ENCODE measurements at regions not wholly inside any gene's neighbourhood (a gene's known extent, or its start where the extent isn't known, plus 50 kb on each side); places are given as distances from the start of the nearest gene placed in this dataset.

DNA sequence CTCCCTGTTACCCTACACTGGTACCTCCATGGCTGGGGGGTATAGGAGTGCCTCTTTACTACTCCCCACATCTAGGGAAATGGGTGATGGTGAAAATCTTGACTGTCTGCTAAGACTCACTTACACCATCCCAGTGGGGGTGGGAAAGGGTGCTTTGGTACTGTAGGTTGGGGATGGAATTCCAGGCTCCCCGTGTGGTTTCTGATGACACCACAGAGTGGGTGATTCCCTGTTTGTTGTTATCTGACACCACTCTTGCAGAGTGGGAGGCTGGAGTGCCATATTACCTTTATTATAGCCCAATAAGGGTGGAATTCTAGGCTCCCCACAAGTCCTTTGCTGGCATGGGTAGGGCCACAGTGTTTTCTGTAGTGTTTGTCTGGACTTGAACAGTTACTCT is 264.6 kb upstream of the MAN1A1 start:
- no peak for DNase-seq

- no peak for DNase-seq
These were observed 263.4 kb upstream of the MAN1A1 start for GRCh38 chr6:119612911-119613381.

DNA sequence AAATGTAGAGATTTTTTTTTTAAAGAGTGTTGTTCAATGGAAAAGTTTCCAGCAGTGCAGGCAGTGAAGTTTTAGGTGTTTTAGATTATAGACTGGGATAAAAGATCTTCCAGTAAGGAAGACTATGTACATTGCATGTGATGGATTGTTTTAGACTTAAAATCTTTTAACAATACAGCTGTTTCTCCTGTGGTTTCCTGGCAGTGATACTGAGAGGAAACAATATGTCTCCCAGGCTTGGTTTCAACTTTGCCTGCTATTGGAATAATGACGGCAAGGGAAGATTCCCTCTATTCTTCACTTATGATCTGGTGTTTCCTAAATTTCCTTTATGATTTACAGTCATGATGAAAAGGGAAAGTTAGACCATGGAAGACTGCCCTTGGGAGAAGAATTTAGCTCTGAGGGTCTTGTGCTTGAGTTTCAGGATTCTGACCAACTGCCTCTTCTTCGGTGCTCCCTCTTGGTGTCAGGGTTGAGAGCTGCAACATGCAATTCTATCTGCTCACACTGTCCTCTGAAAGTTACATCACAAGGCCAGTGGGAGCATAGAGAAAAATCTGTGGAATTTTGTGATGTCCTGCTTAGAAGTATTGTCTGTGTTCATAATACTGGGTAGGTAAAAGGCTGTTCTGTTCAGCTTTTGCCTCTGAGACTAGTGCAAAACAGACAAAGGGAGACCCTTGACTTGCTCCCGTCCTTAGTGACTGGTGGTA is 262.8 kb upstream of the MAN1A1 start:
- no peak for DNase-seq

GRCh38 chr6:119610754-119611153 is 261.2 kb upstream of the MAN1A1 start:
- no peak for DNase-seq

GRCh38 chr6:119610265-119610664 is 260.7 kb upstream of the MAN1A1 start:
- no peak for DNase-seq

DNA sequence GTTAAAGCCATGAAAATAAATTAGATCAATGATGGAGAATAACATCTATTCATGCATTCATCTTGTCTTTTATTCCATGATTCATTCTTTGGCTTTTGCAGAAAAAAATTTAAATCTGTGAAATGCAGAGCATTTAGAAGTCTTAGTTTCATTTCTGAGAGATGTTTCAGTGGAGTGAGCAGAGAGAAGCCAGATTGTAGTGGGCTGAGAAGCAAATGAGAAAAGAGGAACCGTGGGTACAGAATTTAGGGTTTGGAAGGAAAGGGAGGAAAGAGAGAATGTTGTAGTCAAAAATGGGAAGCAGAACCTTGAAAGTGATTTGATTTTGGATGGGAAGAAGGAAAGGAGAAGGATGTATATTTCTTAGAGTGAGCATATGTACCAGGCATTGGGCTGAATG is 260.3 kb upstream of the MAN1A1 start:
- DNase-seq: no peak

DNA sequence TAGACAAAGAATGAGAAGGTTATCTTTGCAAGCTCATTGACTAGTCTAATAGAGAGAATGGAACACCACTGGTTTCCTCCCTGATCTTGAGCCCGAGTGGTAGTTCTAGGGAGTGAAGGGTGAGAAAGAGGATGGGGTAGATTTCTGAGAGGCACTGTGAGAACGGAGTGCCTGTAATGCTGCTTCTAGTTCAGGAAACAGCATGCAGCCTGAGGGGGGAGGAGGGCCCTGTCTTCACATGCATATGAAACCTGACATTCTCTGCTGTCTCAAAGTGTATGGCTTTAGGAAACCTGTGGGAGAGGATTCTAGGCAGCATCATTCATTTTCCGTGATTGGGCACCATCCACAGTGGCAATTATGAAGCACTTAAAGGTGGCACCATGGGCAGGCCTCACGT is 259.4 kb upstream of the MAN1A1 start:
- DNase-seq: no peak

DNA sequence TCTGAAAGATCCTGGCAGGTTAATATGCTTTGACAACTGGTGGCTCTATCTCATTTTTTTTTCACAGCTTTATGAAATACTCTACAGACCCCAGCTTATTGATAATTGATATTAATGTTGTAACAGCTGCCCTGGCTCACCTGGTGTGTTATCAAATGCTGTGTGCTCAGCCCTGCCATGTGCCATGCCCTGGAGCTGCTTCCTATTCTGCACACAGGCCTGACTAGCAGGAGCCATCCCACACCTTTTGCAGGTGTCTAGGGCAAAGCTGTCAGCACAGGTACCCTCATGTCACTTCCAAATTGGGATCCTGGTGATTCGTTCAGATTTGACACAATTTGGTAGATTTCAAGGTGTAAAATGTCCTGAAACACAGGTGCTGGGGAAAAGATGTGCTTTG is 254.6 kb upstream of the MAN1A1 start:
- no peak for DNase-seq

DNA sequence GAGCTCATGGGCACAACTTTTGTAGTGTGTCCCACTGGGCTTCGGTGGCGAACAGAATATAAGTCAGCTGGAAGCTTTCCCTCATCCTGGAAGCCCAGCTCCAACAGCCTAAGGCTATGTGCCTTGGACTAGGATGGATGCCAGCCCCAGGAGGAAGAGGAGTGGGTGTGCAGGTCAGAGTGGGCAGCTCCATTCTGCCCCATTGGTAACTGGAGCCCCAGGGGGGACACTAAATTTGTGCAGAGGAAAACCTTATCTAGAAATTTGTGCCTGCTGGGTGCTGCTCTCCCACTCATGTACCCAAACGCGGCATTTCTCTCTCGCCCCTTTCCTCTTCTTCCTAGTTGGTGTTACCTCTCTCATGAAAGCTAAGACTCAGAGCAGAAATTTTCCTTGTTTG is 253.9 kb upstream of the MAN1A1 start:
- no peak for DNase-seq

DNA sequence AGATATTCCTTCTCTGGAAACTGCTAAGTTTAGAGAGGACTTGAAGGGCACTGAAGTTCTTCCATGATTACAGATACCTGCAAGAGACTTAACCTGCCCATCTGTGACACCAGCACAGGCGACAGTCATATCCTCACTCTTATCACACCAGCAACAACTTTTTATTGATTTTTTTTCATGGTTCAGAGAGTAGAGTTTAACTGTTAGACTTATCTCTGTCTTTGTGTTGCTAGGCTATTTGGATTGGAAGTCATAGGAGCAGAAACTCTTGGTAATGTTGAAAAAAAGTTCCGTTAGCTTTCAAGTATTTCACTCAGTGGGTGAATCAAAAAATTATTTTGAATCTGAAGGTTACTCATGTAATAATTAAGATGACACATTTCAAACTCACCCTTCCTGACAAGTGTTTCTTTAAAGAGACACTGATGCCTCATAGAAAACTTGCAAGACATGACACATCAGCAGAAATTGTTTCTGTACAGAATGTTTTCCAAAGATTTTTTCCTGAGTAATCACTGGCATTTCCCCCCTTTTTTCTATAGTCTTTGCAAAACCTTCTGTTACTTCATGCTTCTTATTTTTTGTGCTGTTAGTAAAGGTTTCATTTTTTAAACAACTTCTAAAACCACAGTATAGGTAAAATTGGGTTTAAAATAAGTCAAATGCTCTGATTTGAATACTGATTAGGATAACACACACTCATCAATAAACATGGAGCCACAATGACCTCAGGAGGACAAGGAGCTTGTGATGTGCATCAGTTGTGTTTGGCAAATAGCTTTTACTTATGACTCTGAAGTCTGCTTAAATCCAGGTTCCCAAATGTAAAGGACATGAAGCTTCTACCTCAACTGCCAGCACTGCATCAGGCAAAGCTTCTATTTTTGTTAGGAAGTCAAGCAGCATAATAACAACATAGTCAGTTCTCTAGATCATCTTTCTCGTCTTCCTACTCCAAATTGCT is 252.9 kb upstream of the MAN1A1 start:
- no peak for DNase-seq

GRCh38 chr6:119598883-119599282 is 249.3 kb upstream of the MAN1A1 start:
- DNase-seq: no peak

GRCh38 chr6:119594907-119595306 is 245.3 kb upstream of the MAN1A1 start:
- DNase-seq: no peak

DNA sequence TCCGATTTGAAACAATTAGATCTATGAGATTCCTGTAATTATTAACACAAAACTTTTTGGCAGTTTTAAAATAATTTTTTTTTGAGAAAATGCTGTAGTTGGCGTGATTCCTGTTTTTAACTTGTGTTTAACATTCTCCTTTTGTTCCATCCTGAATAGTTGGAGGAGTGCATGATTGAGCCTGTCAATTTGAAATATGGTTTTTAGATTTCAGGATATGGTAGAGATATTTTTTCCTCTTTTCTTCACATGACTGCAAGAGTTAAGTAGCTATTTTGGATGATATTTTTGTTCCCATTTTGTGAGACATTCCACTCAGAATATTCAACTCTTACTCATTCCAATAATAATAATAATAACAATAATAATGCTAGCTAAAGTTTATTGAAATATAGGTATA is 241.7 kb upstream of the MAN1A1 start:
- DNase-seq: no peak

GRCh38 chr6:119590066-119590465 is 240.5 kb upstream of the MAN1A1 start:
- no peak for DNase-seq

DNA sequence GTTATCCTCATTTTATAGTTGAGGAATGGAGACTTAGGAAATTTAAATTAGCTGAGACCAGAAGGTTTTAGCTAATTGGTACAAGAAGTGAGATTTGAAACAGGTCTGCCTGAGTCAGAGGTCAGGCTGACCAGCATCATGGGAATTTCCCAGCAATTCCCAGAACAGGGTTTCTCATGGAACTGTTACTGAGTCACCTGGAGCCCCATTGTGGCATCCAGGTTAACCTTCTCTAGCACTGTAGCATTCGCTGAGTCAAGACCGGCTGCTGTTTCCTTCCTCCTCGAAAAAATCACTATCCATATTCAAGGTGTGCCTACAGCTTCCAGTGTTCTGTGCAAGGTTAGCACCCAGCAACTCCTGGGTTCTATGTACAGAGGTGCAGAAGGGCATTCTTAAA is 238.0 kb upstream of the MAN1A1 start:
- no peak for DNase-seq

GRCh38 chr6:119586250-119586882 is 236.8 kb upstream of the MAN1A1 start:
- no peak for DNase-seq

DNA sequence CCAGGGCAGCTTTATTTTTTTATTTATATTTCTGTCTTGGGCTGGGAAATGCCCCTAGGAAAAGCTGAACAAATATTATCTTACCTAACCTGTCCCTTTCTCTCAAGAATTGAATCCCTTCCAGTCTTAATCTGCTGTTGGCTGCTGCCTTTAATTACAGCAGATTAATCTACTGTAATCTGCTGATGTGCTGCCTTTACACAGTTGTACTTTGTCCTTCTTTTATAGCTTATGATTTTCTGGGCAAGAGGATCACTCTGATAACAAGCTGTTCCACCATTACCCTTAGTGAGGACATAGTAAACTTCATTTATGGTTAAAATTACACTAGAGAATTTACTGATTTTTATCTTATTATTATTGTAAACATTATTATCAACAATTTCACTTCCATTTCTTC is 234.5 kb upstream of the MAN1A1 start:
- no peak for DNase-seq

- DNase-seq: no peak
These were observed 231.7 kb upstream of the MAN1A1 start for GRCh38 chr6:119581220-119581619.

DNA sequence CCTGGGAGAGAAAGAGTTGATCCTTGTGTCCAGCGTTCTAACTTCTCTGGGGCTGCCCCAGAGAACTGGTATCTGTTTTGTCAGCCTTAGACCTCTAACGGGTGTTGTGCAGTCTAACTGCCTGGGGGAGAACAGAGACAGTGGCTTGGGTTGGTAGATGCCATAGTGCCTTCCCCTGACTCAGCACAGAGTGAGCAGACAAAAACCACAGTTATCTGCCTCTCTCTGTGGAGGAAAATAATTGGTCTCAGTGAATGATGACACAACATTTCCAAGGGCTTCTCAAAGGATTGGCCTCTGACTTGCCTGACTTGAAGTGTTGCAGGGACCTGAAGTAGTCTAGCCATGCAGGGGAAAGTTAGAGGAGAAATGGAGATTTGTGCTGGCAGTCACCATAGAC is 226.2 kb upstream of the MAN1A1 start:
- no peak for DNase-seq

GRCh38 chr6:119568580-119568979 is 219.0 kb upstream of the MAN1A1 start:
- no peak for DNase-seq

DNA sequence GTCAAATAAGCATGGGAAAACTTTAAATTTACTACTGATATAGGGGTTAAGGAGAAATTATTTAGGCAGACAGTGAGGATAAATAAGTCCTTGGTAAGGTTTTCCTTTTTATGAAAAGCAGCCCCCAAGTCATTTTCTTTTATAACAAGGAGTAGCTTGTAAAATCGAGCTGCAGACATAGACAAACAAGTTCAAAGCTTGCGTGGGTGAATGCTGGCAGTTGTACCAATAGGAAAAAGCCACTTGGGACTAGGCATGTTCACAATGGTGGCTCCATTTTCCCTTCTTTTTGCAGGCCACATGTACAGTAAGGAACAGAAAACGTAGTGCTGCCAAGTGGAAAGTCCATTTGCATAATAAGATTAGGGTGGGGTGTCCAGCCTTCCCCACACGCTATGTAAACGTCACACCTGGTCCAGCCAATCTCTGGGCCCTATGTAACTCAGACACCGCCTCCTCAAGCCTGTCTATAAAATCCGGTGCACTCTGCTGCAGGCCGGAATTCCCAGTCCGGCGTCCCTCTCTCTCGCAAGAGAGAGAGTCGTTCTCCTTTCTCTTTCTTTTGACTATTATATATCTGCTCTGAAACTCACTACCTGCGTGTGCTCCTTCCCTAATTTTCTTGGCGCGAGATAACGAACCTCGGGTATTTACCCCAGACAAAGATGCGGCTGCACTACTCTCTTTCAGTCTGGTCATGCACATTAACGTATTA is 217.1 kb upstream of the MAN1A1 start:
- DNase-seq: no peak

DNA sequence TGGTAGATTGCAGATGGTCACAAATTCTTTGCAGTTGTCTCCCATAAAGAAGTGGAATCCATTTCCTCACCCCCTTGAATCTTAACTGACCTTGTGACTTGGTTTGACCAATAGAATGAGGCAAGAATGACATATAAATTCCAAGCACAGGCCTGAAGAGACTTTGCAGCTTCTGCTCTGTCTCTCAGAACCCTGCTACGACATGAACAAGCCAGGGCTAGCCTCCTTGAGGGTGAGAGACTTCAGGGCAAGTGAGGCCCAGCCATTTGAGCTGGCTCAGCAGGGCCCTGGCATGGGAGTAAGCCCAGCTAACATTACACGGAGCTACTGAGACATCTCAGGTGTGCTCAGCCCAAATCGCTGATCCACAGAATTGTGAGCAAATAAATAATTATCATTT is 216.3 kb upstream of the MAN1A1 start:
- DNase-seq: no peak

- DNase-seq: no peak
These were observed 212.6 kb upstream of the MAN1A1 start for GRCh38 chr6:119562168-119562567.
